OCI-LY3 (cell line): ENCODE measurements at regions not wholly inside any gene's neighbourhood (a gene's known extent, or its start where the extent isn't known, plus 50 kb on each side); places are given as distances from the start of the nearest gene placed in this dataset.

Source experiments
- CTCF ChIP-seq: fragments of 200-600, 300-600 bp; sonication (generic); IDR thresholded peaks from 2 replicates; pipeline ENCODE4 v1.5.1; 2014; ENCODE audit warnings: antibody characterized with exemption, low read length, low read depth
- EZH2phosphoT487 ChIP-seq: fragments of 200-600 bp; shearing (Covaris generic); IDR thresholded peaks from 2 replicates; pipeline ENCODE4 v1.6.1; 2018; ENCODE audit warnings: antibody characterized with exemption, mixed run types, low read depth

GRCh38 chr16:60704726-60705125 lies 1331.5 kb downstream of the CDH8 start:
- TF ChIP-seq CTCF (no peak), EZH2phosphoT487 (no peak)
